ENCODE measurements at regions not wholly inside any gene's neighbourhood (a gene's known extent, or its start where the extent isn't known, plus 50 kb on each side); places are given as distances from the start of the nearest gene placed in this dataset.

DNA sequence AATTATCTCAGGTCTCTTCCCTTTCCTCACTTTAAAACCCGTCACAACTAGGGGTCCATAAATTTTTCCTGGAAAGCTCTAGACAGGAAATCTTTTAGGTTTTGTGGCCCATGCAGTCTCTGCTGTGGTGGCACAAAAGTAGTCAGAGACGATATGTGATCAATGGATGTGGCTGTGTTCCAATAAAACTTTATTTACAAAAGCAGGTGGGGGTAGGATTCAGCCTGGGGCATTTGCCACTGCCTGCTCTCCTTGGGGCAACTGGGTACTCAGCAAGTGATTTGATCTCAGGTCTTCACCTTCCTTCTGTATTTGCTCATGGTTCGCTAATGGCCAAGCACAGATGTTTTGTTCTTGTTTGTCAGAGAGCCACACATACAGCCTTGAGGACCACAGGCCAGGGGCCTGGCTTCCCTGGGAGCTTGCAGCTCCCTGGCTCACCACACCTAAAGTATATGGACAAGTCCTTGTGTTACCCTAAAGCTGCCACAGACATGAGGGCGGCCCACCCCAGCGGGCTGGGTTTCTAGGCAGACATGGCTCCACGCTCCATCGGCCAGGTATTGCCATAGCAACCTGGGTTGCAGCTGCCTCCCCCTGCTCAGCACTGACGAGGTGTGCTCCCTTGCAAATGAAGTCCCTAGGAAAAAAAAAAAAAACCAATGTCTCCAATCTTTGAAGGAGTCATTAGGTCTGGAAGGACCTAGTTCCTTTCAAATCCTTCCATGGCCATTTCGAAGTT, 89.7 kb upstream of the YWHAQ start:
- Mint-ChIP-seq H3K36me3 (no peaks in the 10 kb centered on the region), H3K27ac (no peak overlapping the region), H3K27me3 (ENCODE audit: low read depth) (no peaks in the 10 kb centered on the region), H3K4me3 (no peak overlapping the region), H3K9me3 (no peaks in the 10 kb centered on the region), H3K4me1 (peaks cover 2% of the 10 kb centered on the region)
- no peak for DNase-seq (ENCODE audit: low spot score)
- no peak for TF ChIP-seq ZNF219 (CRISPR knock-in tag; IDR thresholded peaks at IDR 0.05; ENCODE audit: borderline replicate concordance)
- TF ChIP-seq ESRRA (CRISPR knock-in tag; IDR thresholded peaks at IDR 0.05; ENCODE audit: borderline replicate concordance) = no peak
- TF ChIP-seq PRRX2 (CRISPR knock-in tag; IDR thresholded peaks at IDR 0.05) = no peak
- no peak for TF ChIP-seq FOXP1 (CRISPR knock-in tag; IDR thresholded peaks at IDR 0.05; ENCODE audit: borderline replicate concordance)
- TF ChIP-seq TCF7 (CRISPR knock-in tag; IDR thresholded peaks at IDR 0.05; ENCODE audit: low read depth) = no peak
- TF ChIP-seq, protein P1, sequence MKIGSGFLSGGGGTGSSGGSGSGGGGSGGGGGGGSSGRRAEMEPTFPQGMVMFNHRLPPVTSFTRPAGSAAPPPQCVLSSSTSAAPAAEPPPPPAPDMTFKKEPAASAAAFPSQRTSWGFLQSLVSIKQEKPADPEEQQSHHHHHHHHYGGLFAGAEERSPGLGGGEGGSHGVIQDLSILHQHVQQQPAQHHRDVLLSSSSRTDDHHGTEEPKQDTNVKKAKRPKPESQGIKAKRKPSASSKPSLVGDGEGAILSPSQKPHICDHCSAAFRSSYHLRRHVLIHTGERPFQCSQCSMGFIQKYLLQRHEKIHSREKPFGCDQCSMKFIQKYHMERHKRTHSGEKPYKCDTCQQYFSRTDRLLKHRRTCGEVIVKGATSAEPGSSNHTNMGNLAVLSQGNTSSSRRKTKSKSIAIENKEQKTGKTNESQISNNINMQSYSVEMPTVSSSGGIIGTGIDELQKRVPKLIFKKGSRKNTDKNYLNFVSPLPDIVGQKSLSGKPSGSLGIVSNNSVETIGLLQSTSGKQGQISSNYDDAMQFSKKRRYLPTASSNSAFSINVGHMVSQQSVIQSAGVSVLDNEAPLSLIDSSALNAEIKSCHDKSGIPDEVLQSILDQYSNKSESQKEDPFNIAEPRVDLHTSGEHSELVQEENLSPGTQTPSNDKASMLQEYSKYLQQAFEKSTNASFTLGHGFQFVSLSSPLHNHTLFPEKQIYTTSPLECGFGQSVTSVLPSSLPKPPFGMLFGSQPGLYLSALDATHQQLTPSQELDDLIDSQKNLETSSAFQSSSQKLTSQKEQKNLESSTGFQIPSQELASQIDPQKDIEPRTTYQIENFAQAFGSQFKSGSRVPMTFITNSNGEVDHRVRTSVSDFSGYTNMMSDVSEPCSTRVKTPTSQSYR (CRISPR knock-in tag; IDR thresholded peaks at IDR 0.05) = no peak
- TF ChIP-seq RELA (CRISPR knock-in tag; IDR thresholded peaks at IDR 0.05; ENCODE audit: borderline replicate concordance) = no peak
- TF ChIP-seq NFE2L1 (CRISPR knock-in tag; IDR thresholded peaks at IDR 0.05) = no peak
- TF ChIP-seq ZNF232 (CRISPR knock-in tag; IDR thresholded peaks at IDR 0.05) = no peak
- TF ChIP-seq ZNF263 (CRISPR knock-in tag; IDR thresholded peaks at IDR 0.05; ENCODE audit: low read depth) = no peak
- TF ChIP-seq TP53 (CRISPR knock-in tag; IDR thresholded peaks at IDR 0.05) = no peak
- TF ChIP-seq, protein P2, sequence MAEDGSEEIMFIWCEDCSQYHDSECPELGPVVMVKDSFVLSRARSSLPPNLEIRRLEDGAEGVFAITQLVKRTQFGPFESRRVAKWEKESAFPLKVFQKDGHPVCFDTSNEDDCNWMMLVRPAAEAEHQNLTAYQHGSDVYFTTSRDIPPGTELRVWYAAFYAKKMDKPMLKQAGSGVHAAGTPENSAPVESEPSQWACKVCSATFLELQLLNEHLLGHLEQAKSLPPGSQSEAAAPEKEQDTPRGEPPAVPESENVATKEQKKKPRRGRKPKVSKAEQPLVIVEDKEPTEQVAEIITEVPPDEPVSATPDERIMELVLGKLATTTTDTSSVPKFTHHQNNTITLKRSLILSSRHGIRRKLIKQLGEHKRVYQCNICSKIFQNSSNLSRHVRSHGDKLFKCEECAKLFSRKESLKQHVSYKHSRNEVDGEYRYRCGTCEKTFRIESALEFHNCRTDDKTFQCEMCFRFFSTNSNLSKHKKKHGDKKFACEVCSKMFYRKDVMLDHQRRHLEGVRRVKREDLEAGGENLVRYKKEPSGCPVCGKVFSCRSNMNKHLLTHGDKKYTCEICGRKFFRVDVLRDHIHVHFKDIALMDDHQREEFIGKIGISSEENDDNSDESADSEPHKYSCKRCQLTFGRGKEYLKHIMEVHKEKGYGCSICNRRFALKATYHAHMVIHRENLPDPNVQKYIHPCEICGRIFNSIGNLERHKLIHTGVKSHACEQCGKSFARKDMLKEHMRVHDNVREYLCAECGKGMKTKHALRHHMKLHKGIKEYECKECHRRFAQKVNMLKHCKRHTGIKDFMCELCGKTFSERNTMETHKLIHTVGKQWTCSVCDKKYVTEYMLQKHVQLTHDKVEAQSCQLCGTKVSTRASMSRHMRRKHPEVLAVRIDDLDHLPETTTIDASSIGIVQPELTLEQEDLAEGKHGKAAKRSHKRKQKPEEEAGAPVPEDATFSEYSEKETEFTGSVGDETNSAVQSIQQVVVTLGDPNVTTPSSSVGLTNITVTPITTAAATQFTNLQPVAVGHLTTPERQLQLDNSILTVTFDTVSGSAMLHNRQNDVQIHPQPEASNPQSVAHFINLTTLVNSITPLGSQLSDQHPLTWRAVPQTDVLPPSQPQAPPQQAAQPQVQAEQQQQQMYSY (CRISPR knock-in tag; IDR thresholded peaks at IDR 0.05) = no peak
- TF ChIP-seq SP1 (CRISPR knock-in tag; conservative IDR thresholded peaks at IDR 0.05) = no peak
- no peak for TF ChIP-seq NR1H2 (CRISPR knock-in tag; IDR thresholded peaks at IDR 0.05)
- TF ChIP-seq, protein P3, sequence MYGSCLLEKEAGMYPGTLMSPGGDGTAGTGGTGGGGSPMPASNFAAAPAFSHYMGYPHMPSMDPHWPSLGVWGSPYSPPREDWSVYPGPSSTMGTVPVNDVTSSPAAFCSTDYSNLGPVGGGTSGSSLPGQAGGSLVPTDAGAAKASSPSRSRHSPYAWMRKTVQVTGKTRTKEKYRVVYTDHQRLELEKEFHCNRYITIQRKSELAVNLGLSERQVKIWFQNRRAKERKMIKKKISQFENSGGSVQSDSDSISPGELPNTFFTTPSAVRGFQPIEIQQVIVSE (CRISPR knock-in tag; IDR thresholded peaks at IDR 0.05; ENCODE audit: borderline replicate concordance) = no peak
- no peak for TF ChIP-seq ZNF671 (CRISPR knock-in tag; IDR thresholded peaks at IDR 0.05)
- no peak for TF ChIP-seq GTF2I (CRISPR knock-in tag; conservative IDR thresholded peaks at IDR 0.05)
- TF ChIP-seq, protein P4, sequence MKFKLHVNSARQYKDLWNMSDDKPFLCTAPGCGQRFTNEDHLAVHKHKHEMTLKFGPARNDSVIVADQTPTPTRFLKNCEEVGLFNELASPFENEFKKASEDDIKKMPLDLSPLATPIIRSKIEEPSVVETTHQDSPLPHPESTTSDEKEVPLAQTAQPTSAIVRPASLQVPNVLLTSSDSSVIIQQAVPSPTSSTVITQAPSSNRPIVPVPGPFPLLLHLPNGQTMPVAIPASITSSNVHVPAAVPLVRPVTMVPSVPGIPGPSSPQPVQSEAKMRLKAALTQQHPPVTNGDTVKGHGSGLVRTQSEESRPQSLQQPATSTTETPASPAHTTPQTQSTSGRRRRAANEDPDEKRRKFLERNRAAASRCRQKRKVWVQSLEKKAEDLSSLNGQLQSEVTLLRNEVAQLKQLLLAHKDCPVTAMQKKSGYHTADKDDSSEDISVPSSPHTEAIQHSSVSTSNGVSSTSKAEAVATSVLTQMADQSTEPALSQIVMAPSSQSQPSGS (CRISPR knock-in tag; IDR thresholded peaks at IDR 0.05; ENCODE audit: borderline replicate concordance, low read depth) = no peak
- TF ChIP-seq TEAD1 (CRISPR knock-in tag; IDR thresholded peaks at IDR 0.05) = no peak
- no peak for TF ChIP-seq SMAD3 (CRISPR knock-in tag; IDR thresholded peaks at IDR 0.05; ENCODE audit: borderline replicate concordance)
- ChIA-PET POLR2A (interaction anchor here (0.5 kb wide), 1 partner anchor 29 kb away, joined by 3 read pairs; no protein-coding TSS in a partner anchor), CTCF (no interaction called here)
- peak; percentile 28; the same call in 1 of the 2 replicates for ATAC-seq

Measured in WTC11 (cell line).